Small intestine (tissue), 7 donors: ENCODE measurements at regions not wholly inside any gene's neighbourhood (a gene's known extent, or its start where the extent isn't known, plus 50 kb on each side); places are given as distances from the start of the nearest gene placed in this dataset.
"Not testable (repeated sequence)": the region's sequence is repeated elsewhere in the genome, so short reads cannot be mapped to it uniquely, and the experiment has no call there.

ENCODE experiments used
- DNase-seq, 2 donors: peaks; one replicate each; pipeline versions ENCODE4 v3.0.0 to v3.0.0-alpha.2; 2013
- FAIRE-seq: peaks from 2 replicates; lab custom pipeline; 2012; peaks lifted over from hg19 to GRCh38; lab: Jason Lieb, UNC
- H3K27ac ChIP-seq, 3 donors: one replicate each; pipeline ENCODE4 v1.5.1; 2013; ENCODE audit warnings: low read length in 2 of 3, mild to moderate bottlenecking in 2 of 3, control low read depth in 1 of 3, inconsistent platforms in 1 of 3, low read depth in 1 of 3, moderate library complexity in 1 of 3
- H3K27me3 ChIP-seq, 3 donors: one replicate each; pipeline ENCODE4 v1.6.1; 2013; ENCODE audit warnings: low read length in 3 of 3, inconsistent platforms in 1 of 3; ENCODE audit not compliant: control insufficient read depth in 3 of 3, insufficient read depth in 3 of 3
- H3K36me3 ChIP-seq, 3 donors: one replicate each; pipeline ENCODE4 v1.6.1; 2013; ENCODE audit warnings: low read length in 3 of 3, inconsistent platforms in 1 of 3, low read depth in 1 of 3, mild to moderate bottlenecking in 1 of 3, moderate library complexity in 1 of 3; ENCODE audit not compliant: control insufficient read depth in 3 of 3, insufficient read depth in 2 of 3
- H3K4me1 ChIP-seq, 3 donors: one replicate each; pipeline ENCODE4 v1.6.1; 2013; ENCODE audit warnings: low read length in 2 of 3, inconsistent platforms in 1 of 3, low read depth in 1 of 3, mild to moderate bottlenecking in 1 of 3, moderate library complexity in 1 of 3; ENCODE audit not compliant: control insufficient read depth in 3 of 3, insufficient read depth in 2 of 3
- H3K4me3 ChIP-seq, 3 donors: one replicate each; pipeline ENCODE4 v1.5.1; 2013; ENCODE audit warnings: low read length in 3 of 3, control low read depth in 1 of 3, inconsistent platforms in 1 of 3, low read depth in 1 of 3, mild to moderate bottlenecking in 1 of 3, moderate library complexity in 1 of 3
- H3K9me3 ChIP-seq, 2 donors: one replicate each; pipeline ENCODE4 v1.6.1; 2013; ENCODE audit warnings: low read depth in 1 of 2, low read length in 1 of 2; ENCODE audit not compliant: control insufficient read depth in 2 of 2, insufficient read depth in 1 of 2
- WGBS, 3 donors: extraction: QIAGEN DNeasy Blood & Tissue Kit; methylation state at CpG; one replicate each; pipeline ENCODE4 v1.1.7; 2013; 5-methylcytosine and 5-hydroxymethylcytosine counted together
- donor health status: healthy with polysubstance abuse.
- donor health status: control.
- donor health status: control.
- donor health status: Bipolar disorder and iron deficiency.
- donor health status: healthy.

DNA sequence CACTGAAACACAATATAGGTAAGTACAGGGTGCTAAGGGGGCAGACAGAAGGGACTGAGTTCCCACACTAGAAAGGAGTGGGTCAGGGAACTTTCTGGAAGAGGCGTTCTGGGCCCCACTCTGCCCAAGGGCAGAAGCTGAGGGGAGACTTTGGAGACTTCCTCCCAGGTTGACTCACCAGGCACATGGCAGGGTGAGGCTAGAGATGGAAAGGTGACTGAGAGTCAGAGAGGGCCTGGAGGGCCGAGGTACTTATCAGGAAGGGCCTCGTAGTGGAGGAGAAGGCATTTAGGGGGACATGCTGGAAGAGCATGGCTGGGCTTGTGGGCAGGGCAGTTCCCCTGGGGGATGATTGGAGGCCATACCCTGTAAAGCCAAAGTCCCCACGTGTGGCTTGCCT is 159.9 kb upstream of the JUN start:
- no peak for DNase-seq
- Histone ChIP-seq H3K9me3 (no peaks in the 10 kb centered on the region), H3K27ac (no peak overlapping the region), H3K4me3 (no peak overlapping the region), H3K27me3 (no peaks in the 10 kb centered on the region), H3K4me1 (peaks cover 0 to 10% (median 0%) of the 10 kb centered on the region in 3 donors), H3K36me3 (no peaks in the 10 kb centered on the region)
- FAIRE-seq = no peak
- WGBS, 3 donors = 79 to 86% (median 80%) methylated on average over 4 of the region's 4 CpGs

DNA sequence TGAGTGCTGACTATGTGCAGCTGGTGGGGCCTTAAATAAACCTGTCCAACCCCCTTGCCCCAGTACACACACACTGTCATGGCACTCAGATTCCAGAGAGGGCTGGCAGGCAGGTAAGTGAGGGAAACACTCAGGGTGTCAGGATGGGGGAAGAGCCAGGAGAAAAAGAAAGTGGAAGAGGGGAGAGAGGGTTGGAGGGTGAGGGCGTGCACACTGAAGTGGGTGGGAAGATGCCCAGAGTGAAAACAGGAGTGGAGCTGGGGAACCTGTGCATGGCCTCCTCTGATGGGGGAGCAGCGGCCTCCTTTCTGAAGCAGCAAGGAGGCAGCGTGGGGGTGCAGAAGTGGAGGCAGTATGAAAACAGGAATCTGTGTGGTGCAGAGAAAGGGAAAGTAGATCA is 160.6 kb upstream of the JUN start:
- Histone ChIP-seq H3K27me3 (no peaks in the 10 kb centered on the region), H3K9me3 (no peaks in the 10 kb centered on the region), H3K27ac (no peak overlapping the region), H3K4me3 (no peak overlapping the region), H3K4me1 (peaks cover 0 to 10% (median 0%) of the 10 kb centered on the region in 3 donors), H3K36me3 (no peaks in the 10 kb centered on the region)
- 50 to 80% (median 63%) methylated on average over 3 of the region's 3 CpGs for WGBS, 3 donors
- no peak for FAIRE-seq
- DNase-seq = peak in 1 of 2 donors; percentile 46

DNA sequence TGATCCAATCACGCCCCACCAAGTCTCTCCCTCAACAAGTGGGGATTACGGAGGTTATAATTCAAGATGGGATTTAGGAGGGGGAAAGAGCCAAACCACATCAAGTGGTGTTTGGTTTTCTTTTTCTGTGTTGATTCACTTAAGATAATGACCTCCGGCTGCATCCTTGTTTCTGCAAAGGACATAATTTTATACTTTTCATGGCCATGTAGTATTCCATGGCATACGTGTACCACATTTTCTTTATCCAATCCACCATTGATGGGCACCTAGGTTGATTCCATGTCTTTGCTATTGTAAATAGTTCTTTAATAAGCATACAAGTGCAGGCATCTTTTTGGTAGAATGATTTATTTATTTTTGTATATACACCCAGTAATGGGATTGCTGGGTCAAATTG is 162.5 kb upstream of the JUN start:
- H3K4me3 ChIP-seq = no peak overlapping the region
- no peaks in the 10 kb centered on the region for H3K9me3 ChIP-seq
- H3K27me3 ChIP-seq = no peaks in the 10 kb centered on the region
- no peak overlapping the region for H3K27ac ChIP-seq
- WGBS, 3 donors = 81 to 99% (median 85%) methylated on average over 4 of the region's 4 CpGs
- FAIRE-seq (no peak), DNase-seq (no peak)
- no peaks in the 10 kb centered on the region for H3K36me3 ChIP-seq
- peaks cover 0 to 10% (median 5%) of the 10 kb centered on the region in 3 donors for H3K4me1 ChIP-seq

DNA sequence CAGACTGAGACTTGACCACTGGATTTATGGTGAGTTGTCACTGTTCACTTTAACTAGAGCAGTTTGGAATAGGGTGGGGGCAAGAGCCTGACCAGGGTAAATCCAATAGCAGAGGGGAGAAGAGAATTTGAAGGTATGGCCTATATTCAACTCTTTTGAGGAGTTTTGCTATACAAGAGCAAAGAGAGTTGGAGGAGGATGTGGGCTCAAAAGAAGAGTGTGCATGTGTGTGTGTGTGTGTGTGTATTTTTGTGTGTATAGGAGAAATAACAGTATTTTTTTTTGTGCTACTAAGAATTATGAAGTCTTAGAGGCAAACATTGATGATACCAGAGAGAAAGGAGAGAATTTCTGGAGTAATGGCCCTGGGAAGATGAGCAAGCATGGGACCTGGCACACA is 164.8 kb upstream of the JUN start:
- Histone ChIP-seq H3K4me1 (peaks cover 0 to 5% (median 2%) of the 10 kb centered on the region in 3 donors), H3K9me3 (no peaks in the 10 kb centered on the region), H3K27ac (no peak overlapping the region), H3K36me3 (no peaks in the 10 kb centered on the region), H3K27me3 (no peaks in the 10 kb centered on the region), H3K4me3 (no peak overlapping the region)
- FAIRE-seq (no peak), DNase-seq (no peak)

DNA sequence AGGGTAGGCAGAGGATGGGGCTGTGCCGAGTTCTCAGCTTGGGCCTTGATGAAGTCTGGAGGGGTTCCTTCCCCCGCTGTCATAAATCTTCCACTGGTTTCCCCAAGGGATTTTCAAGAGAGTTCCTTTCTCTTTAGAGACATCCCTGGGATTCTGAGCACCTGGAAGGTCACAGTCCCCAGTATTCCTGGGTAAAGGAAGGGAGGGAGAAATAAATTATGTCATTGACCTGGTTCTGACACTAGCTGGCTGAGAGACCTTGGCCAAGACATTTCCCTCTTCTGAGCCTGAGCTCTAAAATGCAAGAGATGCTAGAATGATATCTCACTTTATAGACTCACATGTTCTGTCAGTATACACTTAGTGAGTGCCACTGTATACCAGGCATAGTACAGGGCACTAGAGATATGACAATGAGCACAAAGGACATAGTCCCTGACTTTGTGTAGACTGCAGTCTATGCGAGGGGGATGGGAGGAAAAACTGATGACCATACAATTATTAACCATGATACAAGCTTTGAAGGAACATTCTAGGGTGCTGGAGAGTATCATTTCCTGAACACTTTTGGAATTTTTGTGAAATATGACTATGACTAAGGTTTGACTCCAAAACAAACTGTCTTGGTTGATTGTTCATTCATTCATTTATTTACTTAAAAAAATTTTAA is 165.8 kb upstream of the JUN start:
- no peaks in the 10 kb centered on the region for H3K27me3 ChIP-seq
- H3K27ac ChIP-seq = no peak overlapping the region
- WGBS, 3 donors = 88 to 92% (median 90%) methylated on average over 3 of the region's 3 CpGs
- FAIRE-seq (no peak), DNase-seq (no peak)
- peaks cover 0 to 5% (median 3%) of the 10 kb centered on the region in 3 donors for H3K4me1 ChIP-seq
- H3K9me3 ChIP-seq = no peaks in the 10 kb centered on the region
- H3K4me3 ChIP-seq = no peak overlapping the region
- H3K36me3 ChIP-seq = no peaks in the 10 kb centered on the region

DNA sequence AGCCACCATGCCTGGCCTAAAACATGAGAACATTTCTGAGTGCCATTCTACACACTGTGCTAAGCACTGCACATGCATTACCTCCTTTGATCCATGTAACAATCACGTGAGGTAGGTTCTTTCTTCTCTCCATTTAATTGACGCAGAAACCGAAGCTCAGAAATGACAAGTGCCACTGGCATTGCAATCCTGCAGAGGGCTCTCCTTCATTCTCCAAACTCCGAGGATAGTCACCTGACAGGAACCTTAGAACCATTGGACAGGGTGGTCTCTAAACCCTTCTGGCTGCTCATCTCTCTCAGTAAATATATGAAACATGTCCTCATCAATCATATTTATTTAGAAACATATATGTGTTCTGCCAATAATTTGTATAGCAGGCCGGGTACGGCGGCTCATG is 167.1 kb upstream of the JUN start:
- Histone ChIP-seq H3K27ac (no peak overlapping the region), H3K4me3 (no peak overlapping the region), H3K27me3 (no peaks in the 10 kb centered on the region), H3K4me1 (peaks cover 0 to 5% (median 3%) of the 10 kb centered on the region in 3 donors), H3K36me3 (no peaks in the 10 kb centered on the region), H3K9me3 (no peaks in the 10 kb centered on the region)
- no peak for DNase-seq
- FAIRE-seq = no peak
- 91 to 96% (median 94%) methylated on average over 7 of the region's 7 CpGs for WGBS, 3 donors

DNA sequence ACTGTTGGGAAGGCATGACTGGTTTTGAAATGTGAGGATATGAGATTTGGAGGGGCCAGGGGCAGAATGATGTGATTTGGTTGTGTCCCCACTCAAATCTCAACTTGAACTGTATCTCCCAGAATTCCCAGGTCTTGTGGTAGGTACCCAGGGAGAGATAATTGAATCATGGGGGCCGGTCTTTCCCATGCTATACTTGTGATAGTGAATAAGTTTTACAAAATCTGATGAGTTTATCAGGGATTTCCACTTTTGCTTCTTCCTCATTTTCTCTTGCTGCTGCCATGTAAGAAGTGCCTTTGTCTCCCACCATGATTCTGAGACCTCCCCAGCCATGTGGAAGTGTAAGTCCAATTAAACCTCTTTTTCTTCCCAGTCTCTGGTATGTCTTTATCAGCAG is 170.1 kb upstream of the JUN start:
- not testable (repeated sequence) for H3K4me1 ChIP-seq, H3K27ac ChIP-seq, H3K9me3 ChIP-seq, FAIRE-seq, H3K27me3 ChIP-seq, DNase-seq, H3K36me3 ChIP-seq, H3K4me3 ChIP-seq
- 93 to 95% (median 93%) methylated on average over 1 of the region's 1 CpG for whole genome bisulfite sequencing, 3 donors

DNA sequence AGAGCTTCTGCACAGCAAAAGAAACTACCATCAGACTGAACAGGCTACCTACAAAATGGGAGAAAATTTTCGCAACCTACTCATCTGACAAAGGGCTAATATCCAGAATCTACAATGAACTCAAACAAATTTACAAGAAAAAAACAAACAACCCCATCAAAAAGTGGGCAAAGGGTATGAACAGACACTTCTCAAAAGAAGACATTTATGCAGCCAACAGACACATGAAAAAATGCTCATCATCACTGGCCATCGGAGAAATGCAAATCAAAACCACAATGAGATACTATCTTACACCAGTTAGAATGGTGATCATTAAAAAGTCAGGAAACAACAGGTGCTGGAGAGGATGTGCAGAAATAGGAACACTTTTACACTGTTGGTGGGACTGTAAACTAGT is 179.4 kb upstream of the JUN start:
- 87 to 95% (median 94%) methylated on average over 2 of the region's 2 CpGs for WGBS, 3 donors
- H3K4me1 ChIP-seq = peaks cover 7 to 29% (median 17%) of the 10 kb centered on the region in 3 donors
- not testable (repeated sequence) for H3K36me3 ChIP-seq, FAIRE-seq, H3K4me3 ChIP-seq, H3K27me3 ChIP-seq, H3K9me3 ChIP-seq, H3K27ac ChIP-seq, DNase-seq

DNA sequence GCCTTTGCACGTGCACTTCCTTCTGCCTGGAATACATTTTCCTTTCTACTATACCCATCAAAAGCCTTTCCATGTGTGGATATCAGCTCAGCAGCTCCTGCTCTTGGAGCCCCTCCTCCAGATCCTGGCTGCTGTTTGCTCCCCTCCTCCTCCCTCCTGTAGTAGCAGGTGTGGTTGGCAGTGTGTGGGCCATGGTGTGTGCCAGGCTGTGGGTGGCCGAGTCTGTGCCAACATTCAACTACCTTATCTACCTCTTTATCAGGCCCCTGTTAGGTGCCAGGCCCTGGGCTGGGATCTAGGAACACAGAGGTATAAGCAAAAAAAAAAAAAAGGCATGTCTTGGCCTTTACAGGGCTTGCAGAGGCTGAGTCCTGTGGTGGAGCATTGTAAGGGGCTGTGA is 180.6 kb upstream of the JUN start:
- H3K27me3 ChIP-seq = no peaks in the 10 kb centered on the region
- H3K4me1 ChIP-seq = peaks cover 10 to 38% (median 17%) of the 10 kb centered on the region in 3 donors
- 11 to 70% (median 37%) methylated on average over 2 of the region's 2 CpGs for WGBS, 3 donors
- peak overlapping the region in 2 of 3 donors; percentile 10 to 21 for H3K27ac ChIP-seq
- H3K4me3 ChIP-seq = no peak overlapping the region
- FAIRE-seq = no peak
- DNase-seq = no peak
- no peaks in the 10 kb centered on the region for H3K36me3 ChIP-seq
- no peaks in the 10 kb centered on the region for H3K9me3 ChIP-seq
